H9 (cell line): ENCODE measurements at regions not wholly inside any gene's neighbourhood (a gene's known extent, or its start where the extent isn't known, plus 50 kb on each side); places are given as distances from the start of the nearest gene placed in this dataset.

Experiments
- DNase-seq: peaks from one replicate; pipeline ENCODE4 v3.0.0-alpha.2; 2017
- H2AFZ ChIP-seq: one replicate; pipeline ENCODE4 v1.6.1; 2013; ENCODE audit warnings: mild to moderate bottlenecking, low read length, control low read depth, moderate library complexity
- H2AK5ac ChIP-seq: 2 replicates; pipeline ENCODE4 v1.6.1; 2013; ENCODE audit warnings: low read length, control low read depth, mixed read lengths; ENCODE audit not compliant: insufficient read length
- H2BK120ac ChIP-seq: one replicate; pipeline ENCODE4 v1.6.1; 2013; ENCODE audit warnings: low read depth, mild to moderate bottlenecking, low read length, control low read depth, inconsistent platforms; ENCODE audit not compliant: poor library complexity, severe bottlenecking
- H2BK12ac ChIP-seq: 2 replicates; pipeline ENCODE4 v1.6.1; 2013; ENCODE audit warnings: low read length, control low read depth, mixed read lengths, low read depth; ENCODE audit not compliant: insufficient read length
- H2BK15ac ChIP-seq: 2 replicates; pipeline ENCODE4 v1.6.1; 2013; ENCODE audit warnings: low read depth, low read length, control low read depth
- H2BK20ac ChIP-seq: one replicate; pipeline ENCODE4 v1.6.1; 2013; ENCODE audit warnings: low read depth, mild to moderate bottlenecking, low read length, control low read depth, inconsistent platforms; ENCODE audit not compliant: poor library complexity, severe bottlenecking
- H2BK5ac ChIP-seq: 2 replicates; pipeline ENCODE4 v1.6.1; 2013; ENCODE audit warnings: low read length, control low read depth, mixed read lengths; ENCODE audit not compliant: insufficient read length
- H3K14ac ChIP-seq: 2 replicates; pipeline ENCODE4 v1.6.1; 2013; ENCODE audit warnings: low read length, control low read depth; ENCODE audit not compliant: insufficient read depth
- H3K18ac ChIP-seq: 2 replicates; pipeline ENCODE4 v1.6.1; 2013; ENCODE audit warnings: low read depth, mild to moderate bottlenecking, mixed read lengths, low read length, control low read depth; ENCODE audit not compliant: insufficient read length
- H3K23ac ChIP-seq: 2 replicates; pipeline ENCODE4 v1.6.1; 2013; ENCODE audit warnings: low read length, control low read depth, mixed read lengths, low read depth; ENCODE audit not compliant: insufficient read length
- H3K23me2 ChIP-seq: 2 replicates; pipeline ENCODE4 v1.6.1; 2013; ENCODE audit warnings: low read depth, mild to moderate bottlenecking, mixed read lengths, low read length, control low read depth; ENCODE audit not compliant: insufficient read length, poor library complexity, severe bottlenecking
- H3K27ac ChIP-seq: 2 replicates; pipeline ENCODE4 v1.5.1; 2013; ENCODE audit warnings: low read length, control low read depth, mixed read lengths, low read depth; ENCODE audit not compliant: insufficient read length
- H3K27me3 ChIP-seq: 2 replicates; pipeline ENCODE4 v1.6.1; 2013; ENCODE audit warnings: low read length, control low read depth, inconsistent platforms; ENCODE audit not compliant: insufficient read depth
- H3K4ac ChIP-seq: 2 replicates; pipeline ENCODE4 v1.6.1; 2013; ENCODE audit warnings: low read depth, mild to moderate bottlenecking, control low read depth, inconsistent platforms, low read length, moderate library complexity
- H3K4me1 ChIP-seq: 2 replicates; pipeline ENCODE4 v1.6.1; 2013; ENCODE audit warnings: low read length, control low read depth, inconsistent platforms; ENCODE audit not compliant: insufficient read depth
- H3K4me2 ChIP-seq: 2 replicates; pipeline ENCODE4 v1.6.1; 2013; ENCODE audit warnings: low read length, control low read depth, mixed read lengths; ENCODE audit not compliant: insufficient read length, insufficient read depth
- H3K56ac ChIP-seq: 2 replicates; pipeline ENCODE4 v1.6.1; 2013; ENCODE audit warnings: low read depth, mild to moderate bottlenecking, mixed read lengths, low read length, control low read depth; ENCODE audit not compliant: insufficient read length
- H3K79me1 ChIP-seq: 2 replicates; pipeline ENCODE4 v1.6.1; 2013; ENCODE audit warnings: low read depth, mild to moderate bottlenecking, moderate library complexity, low read length, control low read depth, inconsistent platforms; ENCODE audit not compliant: insufficient read depth, poor library complexity, severe bottlenecking
- H3K79me2 ChIP-seq: 2 replicates; pipeline ENCODE4 v1.6.1; 2013; ENCODE audit warnings: low read length, control low read depth, inconsistent platforms; ENCODE audit not compliant: insufficient read depth
- H3K9ac ChIP-seq: 2 replicates; pipeline ENCODE4 v1.6.1; 2013; ENCODE audit warnings: low read length, control low read depth, mixed read lengths; ENCODE audit not compliant: insufficient read length; ENCODE audit errors: extremely low read depth
- H3K9me3 ChIP-seq: one replicate; pipeline ENCODE4 v1.6.1; 2013; ENCODE audit warnings: low read depth, low read length, inconsistent platforms; ENCODE audit not compliant: control insufficient read depth
- H3T11ph ChIP-seq: one replicate; pipeline ENCODE4 v1.6.1; 2013; ENCODE audit warnings: mild to moderate bottlenecking, low read length, control low read depth, inconsistent platforms
- H4K20me1 ChIP-seq: one replicate; pipeline ENCODE4 v1.6.1; 2013; ENCODE audit not compliant: control insufficient read depth, insufficient read length, insufficient read depth
- H4K5ac ChIP-seq: 2 replicates; pipeline ENCODE4 v1.6.1; 2013; ENCODE audit warnings: low read depth, mild to moderate bottlenecking, mixed read lengths, low read length, control low read depth; ENCODE audit not compliant: insufficient read length
- H4K8ac ChIP-seq: replicated peaks from 2 replicates; pipeline ENCODE4 v1.6.1; 2013; ENCODE audit warnings: low read length, control low read depth, mixed read lengths, low read depth; ENCODE audit not compliant: insufficient read length
- H4K91ac ChIP-seq: 2 replicates; pipeline ENCODE4 v1.6.1; 2013; ENCODE audit warnings: low read depth, mild to moderate bottlenecking, moderate library complexity, mixed read lengths, low read length, control low read depth; ENCODE audit not compliant: insufficient read length
- H3K27ac Mint-ChIP-seq, 3 experiments: 2 replicates in 2 of 3; 3 replicates in 1 of 3; pipeline ENCODE4 v1.8.0; 2020 to 2021; ENCODE audit warnings: mixed read lengths in 3 of 3, mild to moderate bottlenecking in 1 of 3, moderate library complexity in 1 of 3
- H3K27me3 Mint-ChIP-seq: 2 replicates; pipeline ENCODE4 v1.8.0; 2021; ENCODE audit warnings: low read depth, mild to moderate bottlenecking, moderate library complexity, mixed read lengths
- H3K36me3 Mint-ChIP-seq, 3 experiments: 2 replicates in 2 of 3; 3 replicates in 1 of 3; pipeline ENCODE4 v1.8.0; 2020 to 2021; ENCODE audit warnings: low read depth in 3 of 3, mixed read lengths in 3 of 3; ENCODE audit not compliant: insufficient read depth in 1 of 3
- H3K4me1 Mint-ChIP-seq, 2 experiments: 2 replicates each; pipeline ENCODE4 v1.8.0; 2020; ENCODE audit warnings: mixed read lengths in 2 of 2
- H3K4me3 Mint-ChIP-seq, 2 experiments: 2 replicates in 1 of 2; 3 replicates in 1 of 2; pipeline ENCODE4 v1.8.0; 2020 to 2021; ENCODE audit warnings: mild to moderate bottlenecking in 2 of 2, mixed read lengths in 2 of 2, moderate library complexity in 1 of 2
- H3K9me3 Mint-ChIP-seq, 2 experiments: 2 replicates in 1 of 2; 3 replicates in 1 of 2; pipeline ENCODE4 v1.8.0; 2020; ENCODE audit warnings: mild to moderate bottlenecking in 2 of 2, mixed read lengths in 2 of 2, moderate library complexity in 1 of 2
- CTCF ChIP-seq: fragments of 200-600 bp; sonication (generic); conservative IDR thresholded peaks from 3 replicates; pipeline ENCODE4 v1.8.0; 2021; ENCODE audit warnings: antibody characterized with exemption, mild to moderate bottlenecking
- WGBS: extraction: QIAGEN DNeasy Blood & Tissue Kit; methylation state at CpG from one replicate; pipeline ENCODE4 v1.1.7; 2013; ENCODE audit warnings: missing lambda C conversion rate, low lambda C conversion rate, mixed read lengths; ENCODE audit not compliant: insufficient read length; ENCODE audit errors: extremely low coverage; 5-methylcytosine and 5-hydroxymethylcytosine counted together

DNA sequence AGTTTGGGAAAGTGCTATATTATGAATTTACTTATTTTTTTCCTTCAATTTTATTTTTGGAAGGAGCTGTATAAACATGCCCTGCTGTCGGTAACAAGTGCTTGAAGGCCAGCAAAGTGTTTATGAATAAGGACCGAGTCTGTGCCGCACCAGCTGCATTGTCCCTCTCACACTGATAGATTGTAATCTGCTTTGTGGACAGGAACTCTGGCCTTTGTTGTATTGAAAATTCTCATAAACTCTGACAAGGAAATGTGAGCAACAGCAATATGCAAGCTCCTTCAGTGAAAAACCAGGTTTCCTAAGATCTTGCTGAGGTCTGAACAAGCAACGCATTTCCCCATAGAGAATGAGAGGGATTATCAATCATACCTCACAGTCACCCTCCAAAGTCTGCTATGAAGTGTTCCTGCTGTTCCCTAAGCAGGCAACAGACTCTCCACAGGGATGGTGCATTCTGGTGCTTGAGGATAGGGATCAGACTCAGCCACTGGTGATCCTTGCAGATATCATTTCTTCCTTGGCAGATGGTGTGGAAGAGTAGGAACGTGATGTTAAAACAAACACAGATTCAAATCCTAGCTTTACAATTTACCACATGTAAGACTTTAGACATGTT is 109.6 kb downstream of the KCNJ2 start:
- Histone ChIP-seq H3K27me3 (no peaks in the 10 kb centered on the region), H2BK15ac (no peak overlapping the region), H3T11ph (no peak overlapping the region), H3K56ac (no peak overlapping the region), H3K79me1 (no peaks in the 10 kb centered on the region), H2AFZ (no peak overlapping the region), H2BK20ac (no peak overlapping the region), H3K23ac (no peak overlapping the region), H3K4me1 (peaks cover 2% of the 10 kb centered on the region; the same call in 1 of the 2 replicates), H3K14ac (no peak overlapping the region), H2AK5ac (no peak overlapping the region), H4K5ac (no peak overlapping the region), H3K23me2 (no peaks in the 10 kb centered on the region), H4K20me1 (no peaks in the 10 kb centered on the region), H4K8ac (no peak overlapping the region), H3K27ac (no peak overlapping the region), H3K79me2 (no peaks in the 10 kb centered on the region), H3K9ac (no peak overlapping the region), H3K4ac (no peak overlapping the region), H4K91ac (no peak overlapping the region), H3K18ac (no peak overlapping the region), H3K9me3 (peaks cover 7% of the 10 kb centered on the region), H2BK12ac (no peak overlapping the region), H2BK120ac (no peak overlapping the region), H2BK5ac (no peak overlapping the region), H3K4me2 (no peak overlapping the region)
- H3K9me3 Mint-ChIP-seq = peaks cover 12% of the 10 kb centered on the region in 2 experiments
- no peak for DNase-seq
- WGBS = no CpG with 5 or more reads among the region's 5 CpGs
- no peak overlapping the region for H3K4me3 Mint-ChIP-seq
- no peak for TF ChIP-seq CTCF
- no peaks in the 10 kb centered on the region for H3K27me3 Mint-ChIP-seq
- no peak overlapping the region for H3K27ac Mint-ChIP-seq
- peaks cover 0 to 12% (median 2%) of the 10 kb centered on the region in 3 experiments; a peak in 3 of 7 replicates for H3K36me3 Mint-ChIP-seq
- H3K4me1 Mint-ChIP-seq = peaks cover 3% of the 10 kb centered on the region in 2 experiments; a peak in 2 of 4 replicates
